NB4 (cell line): ENCODE measurements at regions not wholly inside any gene's neighbourhood (a gene's known extent, or its start where the extent isn't known, plus 50 kb on each side); places are given as distances from the start of the nearest gene placed in this dataset.

Source experiments
- DNase-seq: peaks from one replicate; pipeline ENCODE4 v3.0.0; 2010; ENCODE audit warnings: low read depth
- H3K4me3 ChIP-seq: one replicate; pipeline ENCODE4 v1.5.1; 2011; ENCODE audit warnings: mild to moderate bottlenecking, low read depth, low read length, moderate library complexity
- CTCF ChIP-seq: IDR thresholded peaks from one replicate; pipeline ENCODE4 v1.5.1; 2012; ENCODE audit warnings: low read depth, low read length
- MAX ChIP-seq: IDR thresholded peaks from 2 replicates; pipeline ENCODE4 v1.6.1; 2011; ENCODE audit warnings: low read depth, low read length
- MYC ChIP-seq: IDR thresholded peaks from 2 replicates; pipeline ENCODE4 v1.6.1; 2011; ENCODE audit warnings: low read depth, low read length
- POLR2A ChIP-seq: IDR thresholded peaks from 2 replicates; pipeline ENCODE4 v1.6.1; 2011; ENCODE audit warnings: mild to moderate bottlenecking; ENCODE audit not compliant: insufficient read length; ENCODE audit errors: extremely low read depth

GRCh38 chr6:134866563-134866962 is 83.3 kb downstream of the ALDH8A1 start:
- TF ChIP-seq CTCF = no peak
- TF ChIP-seq POLR2A = no peak
- TF ChIP-seq MAX = no peak
- TF ChIP-seq MYC = no peak
- H3K4me3 ChIP-seq = no peak overlapping the region
- DNase-seq = no peak

- TF ChIP-seq MAX = no peak
- no peak for TF ChIP-seq POLR2A
- no peak for TF ChIP-seq MYC
- no peak for TF ChIP-seq CTCF
- no peak overlapping the region for H3K4me3 ChIP-seq
- no peak for DNase-seq
These were observed 85.3 kb downstream of the ALDH8A1 start for GRCh38 chr6:134864558-134864957.

- no peak for TF ChIP-seq MYC
- no peak for TF ChIP-seq CTCF
- no peak for TF ChIP-seq MAX
- no peak for TF ChIP-seq POLR2A
- DNase-seq = no peak
- no peak overlapping the region for H3K4me3 ChIP-seq
These were observed 86.0 kb downstream of the ALDH8A1 start for GRCh38 chr6:134863763-134864510.

- TF ChIP-seq CTCF = no peak
- TF ChIP-seq MYC = no peak
- TF ChIP-seq POLR2A = no peak
- no peak for TF ChIP-seq MAX
- no peak for DNase-seq
- no peak overlapping the region for H3K4me3 ChIP-seq
These were observed 95.5 kb downstream of the ALDH8A1 start for GRCh38 chr6:134854366-134854765.

GRCh38 chr6:134853111-134854055 is 96.5 kb downstream of the ALDH8A1 start:
- no peak for TF ChIP-seq MYC
- TF ChIP-seq MAX = no peak
- no peak for TF ChIP-seq POLR2A
- TF ChIP-seq CTCF = no peak
- no peak for DNase-seq
- H3K4me3 ChIP-seq = no peak overlapping the region
